ENCODE measurements at regions not wholly inside any gene's neighbourhood (a gene's known extent, or its start where the extent isn't known, plus 50 kb on each side); places are given as distances from the start of the nearest gene placed in this dataset.

DNA sequence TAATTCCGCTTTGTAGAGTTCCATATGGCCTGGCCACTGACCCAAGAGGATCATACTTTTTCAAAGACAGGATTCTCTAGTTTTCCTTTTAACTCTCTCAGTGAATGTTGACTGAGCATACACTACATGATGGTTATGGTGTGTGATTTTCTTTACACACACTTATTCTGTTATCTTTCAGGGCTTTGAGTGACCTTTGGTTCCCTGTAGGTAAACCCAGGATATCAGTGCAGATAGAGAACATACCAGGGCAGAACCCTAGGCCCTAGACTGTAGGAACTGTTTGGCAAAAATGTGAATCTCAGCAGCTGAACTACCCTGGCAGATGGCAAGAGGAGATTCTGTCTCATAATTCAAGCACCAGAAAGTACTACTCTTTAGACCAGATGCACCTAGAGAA lies 159.6 kb downstream of the KCNA5 start:
- no peaks in the 10 kb centered on the region for H4K20me1 ChIP-seq (ENCODE audit: insufficient read depth, poor library complexity, severe bottlenecking)
- TF ChIP-seq EZH2 (IDR thresholded peaks at IDR 0.05; ENCODE audit: borderline replicate concordance) (no peak), EZH2phosphoT487 (IDR thresholded peaks at IDR 0.05; ENCODE audit: low read depth, severe bottlenecking, unreplicated experiment) (no peak)
- TF ChIP-seq, protein P1, sequence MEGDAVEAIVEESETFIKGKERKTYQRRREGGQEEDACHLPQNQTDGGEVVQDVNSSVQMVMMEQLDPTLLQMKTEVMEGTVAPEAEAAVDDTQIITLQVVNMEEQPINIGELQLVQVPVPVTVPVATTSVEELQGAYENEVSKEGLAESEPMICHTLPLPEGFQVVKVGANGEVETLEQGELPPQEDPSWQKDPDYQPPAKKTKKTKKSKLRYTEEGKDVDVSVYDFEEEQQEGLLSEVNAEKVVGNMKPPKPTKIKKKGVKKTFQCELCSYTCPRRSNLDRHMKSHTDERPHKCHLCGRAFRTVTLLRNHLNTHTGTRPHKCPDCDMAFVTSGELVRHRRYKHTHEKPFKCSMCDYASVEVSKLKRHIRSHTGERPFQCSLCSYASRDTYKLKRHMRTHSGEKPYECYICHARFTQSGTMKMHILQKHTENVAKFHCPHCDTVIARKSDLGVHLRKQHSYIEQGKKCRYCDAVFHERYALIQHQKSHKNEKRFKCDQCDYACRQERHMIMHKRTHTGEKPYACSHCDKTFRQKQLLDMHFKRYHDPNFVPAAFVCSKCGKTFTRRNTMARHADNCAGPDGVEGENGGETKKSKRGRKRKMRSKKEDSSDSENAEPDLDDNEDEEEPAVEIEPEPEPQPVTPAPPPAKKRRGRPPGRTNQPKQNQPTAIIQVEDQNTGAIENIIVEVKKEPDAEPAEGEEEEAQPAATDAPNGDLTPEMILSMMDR (IDR thresholded peaks at IDR 0.05; ENCODE audit: poor library complexity) = no peak
- H3K36me3 ChIP-seq (replicated peaks; ENCODE audit: insufficient read depth, low read depth) = no peaks in the 10 kb centered on the region
- H3K27me3 ChIP-seq = no peaks in the 10 kb centered on the region
- H3K4me1 ChIP-seq (ENCODE audit: insufficient read depth) = peaks cover 20% of the 10 kb centered on the region
- H3K9me3 ChIP-seq (ENCODE audit: low read depth) = no peaks in the 10 kb centered on the region
- H3K27ac ChIP-seq = peak overlapping the region; percentile 16
- 0% methylated on average over 1 of the region's 1 CpG for WGBS (ENCODE audit: low lambda C conversion rate, missing lambda C conversion rate)
- no peaks in the 10 kb centered on the region for H3K9me2 ChIP-seq (replicated peaks; ENCODE audit: insufficient read depth)
- no peak overlapping the region for H3K4me2 ChIP-seq
- H3K4me3 ChIP-seq = no peak overlapping the region
- DNase-seq (ENCODE audit: low spot score) = peak; percentile 32
- no peak overlapping the region for H2AFZ ChIP-seq
- H3K79me2 ChIP-seq = no peaks in the 10 kb centered on the region

DNA sequence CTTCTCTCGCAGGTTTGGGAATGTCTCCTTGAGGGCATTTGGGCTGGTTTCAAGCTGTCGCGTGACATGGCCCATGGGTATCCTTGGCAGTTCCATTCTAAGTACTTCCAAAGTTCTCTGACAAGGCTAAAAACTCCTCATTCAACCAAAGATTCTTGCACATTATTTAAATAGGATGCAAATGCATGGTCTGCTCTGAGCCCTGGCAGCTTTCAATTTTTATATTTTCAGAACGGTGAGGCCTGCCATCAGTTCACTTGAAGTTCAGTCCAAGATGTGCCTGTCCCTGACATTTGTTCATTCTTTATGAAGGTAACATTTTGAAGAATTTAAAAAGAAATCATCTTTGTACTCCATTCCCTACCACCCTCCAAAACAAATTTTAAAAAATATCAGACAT lies 160.0 kb downstream of the KCNA5 start:
- Histone ChIP-seq H4K20me1 (ENCODE audit: insufficient read depth, poor library complexity, severe bottlenecking) (no peaks in the 10 kb centered on the region), H3K4me1 (ENCODE audit: insufficient read depth) (peaks cover 20% of the 10 kb centered on the region), H3K27me3 (no peaks in the 10 kb centered on the region), H3K27ac (peak overlapping the region; percentile 16), H2AFZ (no peak overlapping the region), H3K4me2 (no peak overlapping the region), H3K9me3 (ENCODE audit: low read depth) (no peaks in the 10 kb centered on the region), H3K4me3 (no peak overlapping the region), H3K36me3 (replicated peaks; ENCODE audit: insufficient read depth, low read depth) (no peaks in the 10 kb centered on the region), H3K79me2 (no peaks in the 10 kb centered on the region), H3K9me2 (replicated peaks; ENCODE audit: insufficient read depth) (no peaks in the 10 kb centered on the region)
- 89% methylated on average over 4 of the region's 4 CpGs for WGBS (ENCODE audit: low lambda C conversion rate, missing lambda C conversion rate)
- no peak for DNase-seq (ENCODE audit: low spot score)
- TF ChIP-seq, protein P1 (IDR thresholded peaks at IDR 0.05; ENCODE audit: poor library complexity) = no peak
- TF ChIP-seq EZH2phosphoT487 (IDR thresholded peaks at IDR 0.05; ENCODE audit: low read depth, severe bottlenecking, unreplicated experiment) = no peak

DNA sequence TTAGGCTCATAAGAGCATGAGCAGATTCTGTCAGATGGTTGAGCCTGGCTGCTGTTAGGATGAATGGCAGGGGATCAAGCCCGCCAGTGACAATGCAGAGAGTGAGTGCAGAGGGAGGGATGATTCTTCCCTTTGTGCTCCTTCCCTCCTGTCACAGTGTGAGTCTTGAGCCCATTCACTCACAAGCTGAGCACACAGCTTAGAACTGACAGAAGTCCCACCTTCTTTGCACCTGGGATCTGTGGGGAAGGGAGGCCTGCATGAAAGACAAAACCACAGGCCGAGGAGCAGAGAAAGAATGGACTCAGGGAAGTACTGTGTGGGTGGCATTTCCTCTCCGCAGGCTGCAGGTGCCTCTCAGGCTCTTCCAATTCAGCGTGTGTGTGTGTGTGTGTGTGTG lies 160.6 kb downstream of the KCNA5 start:
- Histone ChIP-seq H3K79me2 (no peaks in the 10 kb centered on the region), H3K27ac (no peak overlapping the region), H3K27me3 (no peaks in the 10 kb centered on the region), H3K9me3 (ENCODE audit: low read depth) (no peaks in the 10 kb centered on the region), H2AFZ (no peak overlapping the region), H3K36me3 (replicated peaks; ENCODE audit: insufficient read depth, low read depth) (no peaks in the 10 kb centered on the region), H3K9me2 (replicated peaks; ENCODE audit: insufficient read depth) (no peaks in the 10 kb centered on the region), H4K20me1 (ENCODE audit: insufficient read depth, poor library complexity, severe bottlenecking) (no peaks in the 10 kb centered on the region), H3K4me1 (ENCODE audit: insufficient read depth) (peaks cover 20% of the 10 kb centered on the region), H3K4me3 (no peak overlapping the region), H3K4me2 (no peak overlapping the region)
- no peak for DNase-seq (ENCODE audit: low spot score)
- TF ChIP-seq EZH2 (IDR thresholded peaks at IDR 0.05; ENCODE audit: borderline replicate concordance) = no peak
- no peak for TF ChIP-seq EZH2phosphoT487 (IDR thresholded peaks at IDR 0.05; ENCODE audit: low read depth, severe bottlenecking, unreplicated experiment)
- TF ChIP-seq, protein P1 (IDR thresholded peaks at IDR 0.05; ENCODE audit: poor library complexity) = no peak
- WGBS (ENCODE audit: low lambda C conversion rate, missing lambda C conversion rate) = 75% methylated on average over 4 of the region's 4 CpGs

DNA sequence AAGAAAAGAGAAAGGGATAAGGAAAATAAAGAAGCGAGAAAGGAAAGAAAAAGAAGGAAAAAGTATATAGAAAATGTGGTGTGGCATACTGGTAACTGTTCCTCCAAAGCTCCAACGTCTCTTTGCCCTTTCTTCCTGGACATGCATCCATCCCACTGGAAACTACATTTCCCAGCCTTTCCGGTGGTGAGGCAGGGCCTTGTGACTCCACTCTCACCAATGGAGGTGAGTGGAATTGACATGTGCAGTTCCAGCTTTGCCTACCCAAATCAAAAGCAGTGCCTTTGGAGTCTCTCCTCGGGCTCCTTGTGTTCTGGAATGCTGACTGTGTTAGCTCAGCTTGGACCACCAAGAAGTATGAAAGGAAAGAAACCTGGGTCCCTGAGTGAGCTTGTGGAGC lies 161.2 kb downstream of the KCNA5 start:
- Histone ChIP-seq H3K27me3 (no peaks in the 10 kb centered on the region), H3K9me3 (ENCODE audit: low read depth) (no peaks in the 10 kb centered on the region), H2AFZ (no peak overlapping the region), H3K9me2 (replicated peaks; ENCODE audit: insufficient read depth) (no peaks in the 10 kb centered on the region), H3K4me1 (ENCODE audit: insufficient read depth) (peaks cover 20% of the 10 kb centered on the region), H4K20me1 (ENCODE audit: insufficient read depth, poor library complexity, severe bottlenecking) (no peaks in the 10 kb centered on the region), H3K4me2 (no peak overlapping the region), H3K27ac (no peak overlapping the region), H3K79me2 (no peaks in the 10 kb centered on the region), H3K4me3 (no peak overlapping the region), H3K36me3 (replicated peaks; ENCODE audit: insufficient read depth, low read depth) (no peaks in the 10 kb centered on the region)
- WGBS (ENCODE audit: low lambda C conversion rate, missing lambda C conversion rate) = 85% methylated on average over 4 of the region's 4 CpGs
- TF ChIP-seq EZH2 (IDR thresholded peaks at IDR 0.05; ENCODE audit: borderline replicate concordance) (no peak), EZH2phosphoT487 (IDR thresholded peaks at IDR 0.05; ENCODE audit: low read depth, severe bottlenecking, unreplicated experiment) (no peak)
- TF ChIP-seq, protein P1 (IDR thresholded peaks at IDR 0.05; ENCODE audit: poor library complexity) = no peak
- no peak for DNase-seq (ENCODE audit: low spot score)
